ENCODE measurements at regions not wholly inside any gene's neighbourhood (a gene's known extent, or its start where the extent isn't known, plus 50 kb on each side); places are given as distances from the start of the nearest gene placed in this dataset.

DNA sequence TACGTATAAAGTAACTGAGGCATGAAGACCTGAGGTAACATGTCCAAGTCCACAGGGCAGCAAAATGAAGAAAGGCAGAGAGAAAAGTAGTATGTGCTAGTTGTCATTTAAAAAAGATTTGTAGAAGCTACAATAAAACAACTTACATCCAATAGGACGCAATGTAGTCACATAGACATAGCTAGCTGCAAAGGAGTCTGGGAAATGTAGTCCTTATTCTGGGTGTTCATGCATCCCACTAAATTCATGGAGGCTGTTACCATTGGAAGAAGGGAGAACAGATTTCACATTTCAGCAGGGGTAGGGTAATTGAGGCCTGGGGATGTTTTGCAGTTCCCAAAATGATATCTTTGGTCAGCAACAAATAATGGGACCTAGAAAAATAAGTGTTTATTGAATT lies 571.4 kb downstream of the MIAT start:
- TF ChIP-seq, protein P1, sequence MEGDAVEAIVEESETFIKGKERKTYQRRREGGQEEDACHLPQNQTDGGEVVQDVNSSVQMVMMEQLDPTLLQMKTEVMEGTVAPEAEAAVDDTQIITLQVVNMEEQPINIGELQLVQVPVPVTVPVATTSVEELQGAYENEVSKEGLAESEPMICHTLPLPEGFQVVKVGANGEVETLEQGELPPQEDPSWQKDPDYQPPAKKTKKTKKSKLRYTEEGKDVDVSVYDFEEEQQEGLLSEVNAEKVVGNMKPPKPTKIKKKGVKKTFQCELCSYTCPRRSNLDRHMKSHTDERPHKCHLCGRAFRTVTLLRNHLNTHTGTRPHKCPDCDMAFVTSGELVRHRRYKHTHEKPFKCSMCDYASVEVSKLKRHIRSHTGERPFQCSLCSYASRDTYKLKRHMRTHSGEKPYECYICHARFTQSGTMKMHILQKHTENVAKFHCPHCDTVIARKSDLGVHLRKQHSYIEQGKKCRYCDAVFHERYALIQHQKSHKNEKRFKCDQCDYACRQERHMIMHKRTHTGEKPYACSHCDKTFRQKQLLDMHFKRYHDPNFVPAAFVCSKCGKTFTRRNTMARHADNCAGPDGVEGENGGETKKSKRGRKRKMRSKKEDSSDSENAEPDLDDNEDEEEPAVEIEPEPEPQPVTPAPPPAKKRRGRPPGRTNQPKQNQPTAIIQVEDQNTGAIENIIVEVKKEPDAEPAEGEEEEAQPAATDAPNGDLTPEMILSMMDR (IDR thresholded peaks at IDR 0.05; ENCODE audit: low read length): no peak
- no peak for TF ChIP-seq EZH2 (optimal IDR thresholded peaks at IDR 0.05; ENCODE audit: low read depth, low read length)
- TF ChIP-seq EZH2phosphoT487 (IDR thresholded peaks at IDR 0.05; ENCODE audit: low read length): no peak
- Histone ChIP-seq H3K79me2 (ENCODE audit: low read length) (no peaks in the 10 kb centered on the region), H2AFZ (ENCODE audit: low read length) (no peak overlapping the region), H3K36me3 (replicated peaks; ENCODE audit: insufficient read depth, low read length) (no peaks in the 10 kb centered on the region), H3K4me1 (ENCODE audit: low read length) (no peaks in the 10 kb centered on the region), H3K9ac (ENCODE audit: low read length) (no peak overlapping the region), H3K9me2 (replicated peaks; ENCODE audit: insufficient read depth, low read length) (no peaks in the 10 kb centered on the region), H4K20me1 (ENCODE audit: insufficient read depth, low read length) (no peaks in the 10 kb centered on the region), H3F3A (ENCODE audit: insufficient read depth, low read length) (no peaks in the 10 kb centered on the region), H3K9me3 (replicated peaks; ENCODE audit: insufficient read depth, low read length) (no peaks in the 10 kb centered on the region), H3K4me3 (ENCODE audit: low read length) (no peak overlapping the region), H3K27me3 (replicated peaks; ENCODE audit: insufficient read depth, low read length) (peaks cover 83% of the 10 kb centered on the region), H3K27ac (ENCODE audit: low read length) (no peak overlapping the region), H3K4me2 (ENCODE audit: low read depth, low read length) (no peak overlapping the region)
- DNase-seq: no peak

DNA sequence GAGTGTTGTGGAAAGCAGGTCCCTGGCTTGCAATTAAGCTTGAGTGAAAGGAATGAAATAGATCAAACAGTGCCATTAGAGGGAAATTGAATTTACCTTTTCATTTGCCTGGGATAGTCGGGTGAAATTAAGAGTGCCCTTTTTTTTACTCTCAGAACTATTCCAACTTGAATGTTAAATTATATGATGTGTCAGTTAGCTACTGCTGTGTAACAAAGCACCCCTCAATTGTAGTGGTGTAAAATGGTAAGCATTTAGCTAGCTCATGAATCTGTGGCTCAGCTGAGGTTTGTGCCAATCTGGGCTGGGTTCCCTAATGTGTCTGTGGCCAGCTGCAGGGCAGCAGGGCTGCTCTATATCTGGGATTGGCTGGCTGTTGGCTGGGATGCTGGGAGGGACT lies 571.4 kb downstream of the MN1 start:
- no peaks in the 10 kb centered on the region for H4K20me1 ChIP-seq (ENCODE audit: insufficient read depth, low read length)
- H3K4me1 ChIP-seq (ENCODE audit: low read length): no peaks in the 10 kb centered on the region
- H3K9ac ChIP-seq (ENCODE audit: low read length): no peak overlapping the region
- H3K27me3 ChIP-seq (replicated peaks; ENCODE audit: insufficient read depth, low read length): peaks cover 69% of the 10 kb centered on the region
- no peaks in the 10 kb centered on the region for H3F3A ChIP-seq (ENCODE audit: insufficient read depth, low read length)
- no peaks in the 10 kb centered on the region for H3K36me3 ChIP-seq (replicated peaks; ENCODE audit: insufficient read depth, low read length)
- no peak overlapping the region for H3K4me3 ChIP-seq (ENCODE audit: low read length)
- H3K27ac ChIP-seq (ENCODE audit: low read length): no peak overlapping the region
- no peaks in the 10 kb centered on the region for H3K9me2 ChIP-seq (replicated peaks; ENCODE audit: insufficient read depth, low read length)
- H2AFZ ChIP-seq (ENCODE audit: low read length): no peak overlapping the region
- TF ChIP-seq EZH2phosphoT487 (IDR thresholded peaks at IDR 0.05; ENCODE audit: low read length) (no peak), EZH2 (optimal IDR thresholded peaks at IDR 0.05; ENCODE audit: low read depth, low read length) (no peak)
- TF ChIP-seq, protein P1 (IDR thresholded peaks at IDR 0.05; ENCODE audit: low read length): no peak
- DNase-seq: no peak
- no peaks in the 10 kb centered on the region for H3K79me2 ChIP-seq (ENCODE audit: low read length)
- H3K4me2 ChIP-seq (ENCODE audit: low read depth, low read length): no peak overlapping the region
- H3K9me3 ChIP-seq (replicated peaks; ENCODE audit: insufficient read depth, low read length): no peaks in the 10 kb centered on the region

DNA sequence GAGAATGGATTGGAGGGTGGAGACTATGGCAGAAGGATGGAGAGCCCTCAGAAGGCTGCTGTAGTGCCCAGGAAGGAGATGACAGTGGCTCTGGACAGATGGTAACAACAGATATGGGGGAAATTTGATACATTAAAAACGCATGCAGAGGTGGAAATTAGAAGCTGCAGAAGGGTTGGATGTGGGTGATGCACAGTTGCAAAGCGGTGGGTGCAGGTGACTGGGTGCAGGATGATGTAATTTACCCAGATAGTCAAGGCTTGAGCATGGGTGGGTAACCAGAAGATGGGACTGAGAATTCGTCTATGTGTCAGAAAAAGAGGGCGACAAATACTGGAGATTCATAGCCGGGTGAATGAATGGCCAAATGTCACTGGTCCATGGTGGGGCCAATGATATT lies 570.3 kb downstream of the MN1 start:
- H2AFZ ChIP-seq (ENCODE audit: low read length): no peak overlapping the region
- H3K4me1 ChIP-seq (ENCODE audit: low read length): no peaks in the 10 kb centered on the region
- H3K79me2 ChIP-seq (ENCODE audit: low read length): no peaks in the 10 kb centered on the region
- no peak overlapping the region for H3K9ac ChIP-seq (ENCODE audit: low read length)
- H3K27me3 ChIP-seq (replicated peaks; ENCODE audit: insufficient read depth, low read length): peaks cover 66% of the 10 kb centered on the region
- no peaks in the 10 kb centered on the region for H3K36me3 ChIP-seq (replicated peaks; ENCODE audit: insufficient read depth, low read length)
- H3F3A ChIP-seq (ENCODE audit: insufficient read depth, low read length): no peaks in the 10 kb centered on the region
- H3K9me3 ChIP-seq (replicated peaks; ENCODE audit: insufficient read depth, low read length): no peaks in the 10 kb centered on the region
- no peak for DNase-seq
- H3K9me2 ChIP-seq (replicated peaks; ENCODE audit: insufficient read depth, low read length): no peaks in the 10 kb centered on the region
- H3K4me2 ChIP-seq (ENCODE audit: low read depth, low read length): no peak overlapping the region
- H3K27ac ChIP-seq (ENCODE audit: low read length): no peak overlapping the region
- no peak overlapping the region for H3K4me3 ChIP-seq (ENCODE audit: low read length)
- H4K20me1 ChIP-seq (ENCODE audit: insufficient read depth, low read length): no peaks in the 10 kb centered on the region
- TF ChIP-seq, protein P1 (IDR thresholded peaks at IDR 0.05; ENCODE audit: low read length): no peak
- TF ChIP-seq EZH2phosphoT487 (IDR thresholded peaks at IDR 0.05; ENCODE audit: low read length): no peak
- no peak for TF ChIP-seq EZH2 (optimal IDR thresholded peaks at IDR 0.05; ENCODE audit: low read depth, low read length)

All from MM.1S (cell line).